Body of pancreas (tissue), 4 donors: ENCODE measurements at regions not wholly inside any gene's neighbourhood (a gene's known extent, or its start where the extent isn't known, plus 50 kb on each side); places are given as distances from the start of the nearest gene placed in this dataset.

Experiments used
- ATAC-seq: fragments of 150-250 bp; one replicate; pipeline ENCODE4 v1.9.1; 2016
- DNase-seq, 4 donors: peaks; one replicate each; pipeline ENCODE4 v3.0.0-alpha.2; 2019
- H3K27ac ChIP-seq, 4 donors: fragments of 200-600 bp; sonication (generic); 1 replicate in 3 of 4; 2 replicates in 1 of 4; pipeline versions ENCODE4 v1.5.1 to v1.6.1; 2016 to 2019; ENCODE audit warnings: mild to moderate bottlenecking in 1 of 4, mixed read lengths in 1 of 4, moderate library complexity in 1 of 4
- H3K27me3 ChIP-seq, 2 donors: fragments of 200-600 bp; sonication (generic); one replicate each; pipeline ENCODE4 v1.6.0; 2016; ENCODE audit warnings: mild to moderate bottlenecking in 1 of 2
- H3K36me3 ChIP-seq, 2 donors: fragments of 200-600 bp; sonication (generic); replicated peaks in 1 of 2; 2 replicates each; pipeline ENCODE4 v1.5.1; 2016; ENCODE audit warnings: low read depth in 2 of 2; ENCODE audit not compliant: insufficient read depth in 1 of 2
- H3K4me1 ChIP-seq: fragments of 200-600 bp; sonication (generic); one replicate; pipeline ENCODE4 v1.6.0; 2016
- H3K4me3 ChIP-seq, 2 donors: fragments of 200-600 bp; sonication (generic); 1 replicate in 1 of 2; 2 replicates in 1 of 2; pipeline ENCODE4 v1.5.1; 2016 to 2019
- H3K9me3 ChIP-seq, 3 donors: fragments of 200-600 bp; sonication (generic); 1 replicate in 2 of 3; 2 replicates in 1 of 3; pipeline ENCODE4 v1.5.1; 2016
- POLR2A ChIP-seq, 3 donors: fragments of 450-650 bp; IDR thresholded peaks; one replicate each; pipeline ENCODE4 v1.6.1; 2016; ENCODE audit warnings: antibody characterized with exemption in 3 of 3, mild to moderate bottlenecking in 2 of 3
- WGBS, 2 donors: methylation state at CpG; one replicate each; pipeline ENCODE4 v1.1.5; 2017; 5-methylcytosine and 5-hydroxymethylcytosine counted together
- intact Hi-C: fragments of 100-400 bp; cut with DNase I; formaldehyde crosslinking; loops from one replicate; pipeline ENCODE4 v1.15.1; 2023
- TF ChIP-seq, protein P1 (sequence below), 7 experiments: fragments of 450-650 bp in 4 of 7; fragments of 200-600 bp in 3 of 7; sonication (generic) in 3 of 7; IDR thresholded peaks; one replicate each; pipeline ENCODE4 v1.5.1; 2016 to 2019; ENCODE audit warnings: antibody characterized with exemption in 7 of 7

DNA sequence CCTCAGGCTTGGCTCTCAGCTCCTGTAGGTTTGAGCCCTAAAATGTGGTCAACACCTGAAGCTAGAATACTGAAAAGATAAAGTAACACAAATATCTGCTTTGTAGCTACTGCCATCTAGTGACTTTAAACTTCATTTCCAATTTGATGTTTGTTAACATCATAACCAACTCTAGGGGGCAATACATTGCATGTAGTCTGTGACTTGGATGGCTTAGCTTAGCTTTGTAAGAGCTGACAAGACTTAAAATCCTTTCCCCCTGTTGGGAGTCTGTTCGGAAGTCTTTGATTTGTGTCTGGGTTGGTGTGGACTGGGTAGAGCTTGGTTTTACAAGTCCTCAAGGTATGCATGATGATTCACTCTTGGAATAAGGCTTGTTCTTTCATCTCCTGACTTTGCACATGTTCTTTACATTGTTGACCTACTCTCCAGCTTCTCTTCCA, 51.7 kb downstream of the SCN11A start:
- H3K36me3 ChIP-seq: no peaks in the 10 kb centered on the region
- no peak for DNase-seq
- 0 to 29% methylated on average over 1 of the region's 1 CpG for WGBS, 2 donors
- no peak overlapping the region for H3K4me3 ChIP-seq
- no peaks in the 10 kb centered on the region for H3K4me1 ChIP-seq
- H3K27me3 ChIP-seq: no peaks in the 10 kb centered on the region
- H3K9me3 ChIP-seq: no peaks in the 10 kb centered on the region
- peak; percentile 47 for ATAC-seq
- TF ChIP-seq, protein P1, sequence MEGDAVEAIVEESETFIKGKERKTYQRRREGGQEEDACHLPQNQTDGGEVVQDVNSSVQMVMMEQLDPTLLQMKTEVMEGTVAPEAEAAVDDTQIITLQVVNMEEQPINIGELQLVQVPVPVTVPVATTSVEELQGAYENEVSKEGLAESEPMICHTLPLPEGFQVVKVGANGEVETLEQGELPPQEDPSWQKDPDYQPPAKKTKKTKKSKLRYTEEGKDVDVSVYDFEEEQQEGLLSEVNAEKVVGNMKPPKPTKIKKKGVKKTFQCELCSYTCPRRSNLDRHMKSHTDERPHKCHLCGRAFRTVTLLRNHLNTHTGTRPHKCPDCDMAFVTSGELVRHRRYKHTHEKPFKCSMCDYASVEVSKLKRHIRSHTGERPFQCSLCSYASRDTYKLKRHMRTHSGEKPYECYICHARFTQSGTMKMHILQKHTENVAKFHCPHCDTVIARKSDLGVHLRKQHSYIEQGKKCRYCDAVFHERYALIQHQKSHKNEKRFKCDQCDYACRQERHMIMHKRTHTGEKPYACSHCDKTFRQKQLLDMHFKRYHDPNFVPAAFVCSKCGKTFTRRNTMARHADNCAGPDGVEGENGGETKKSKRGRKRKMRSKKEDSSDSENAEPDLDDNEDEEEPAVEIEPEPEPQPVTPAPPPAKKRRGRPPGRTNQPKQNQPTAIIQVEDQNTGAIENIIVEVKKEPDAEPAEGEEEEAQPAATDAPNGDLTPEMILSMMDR (IDR thresholded peaks at IDR 0.05): peak; percentile 47 to 93 (median 75)
- no peak for TF ChIP-seq POLR2A (IDR thresholded peaks at IDR 0.05)
- intact Hi-C loops: no loop called here
- no peak overlapping the region for H3K27ac ChIP-seq

DNA sequence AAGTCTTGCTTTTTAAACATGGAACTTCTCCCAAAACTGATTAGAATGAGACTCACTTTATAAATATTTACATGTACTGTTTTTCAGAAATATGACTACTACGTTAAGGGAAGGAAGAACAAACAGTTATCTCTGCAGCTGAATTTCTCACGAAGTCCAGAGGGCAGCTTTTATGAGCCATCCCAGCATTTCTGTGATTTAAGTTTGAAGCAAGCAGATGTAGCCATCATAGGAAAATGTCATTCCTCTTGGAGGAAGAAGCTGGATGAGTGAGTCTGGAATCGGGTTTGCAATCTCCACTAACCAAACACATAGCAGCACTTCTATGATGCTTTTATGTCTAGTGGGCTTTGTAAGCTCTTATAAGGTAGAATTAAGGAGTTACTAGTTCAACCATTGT, 53.7 kb downstream of the SCN11A start:
- ATAC-seq (no peak), DNase-seq (no peak)
- Histone ChIP-seq H3K4me1 (no peaks in the 10 kb centered on the region), H3K27me3 (no peaks in the 10 kb centered on the region), H3K27ac (no peak overlapping the region), H3K9me3 (no peaks in the 10 kb centered on the region), H3K4me3 (no peak overlapping the region), H3K36me3 (no peaks in the 10 kb centered on the region)
- 45 to 47% methylated on average over 3 of the region's 3 CpGs for whole genome bisulfite sequencing, 2 donors
- TF ChIP-seq, protein P1 (IDR thresholded peaks at IDR 0.05): no peak
- TF ChIP-seq POLR2A (IDR thresholded peaks at IDR 0.05): no peak
- intact Hi-C loops: no loop called here

DNA sequence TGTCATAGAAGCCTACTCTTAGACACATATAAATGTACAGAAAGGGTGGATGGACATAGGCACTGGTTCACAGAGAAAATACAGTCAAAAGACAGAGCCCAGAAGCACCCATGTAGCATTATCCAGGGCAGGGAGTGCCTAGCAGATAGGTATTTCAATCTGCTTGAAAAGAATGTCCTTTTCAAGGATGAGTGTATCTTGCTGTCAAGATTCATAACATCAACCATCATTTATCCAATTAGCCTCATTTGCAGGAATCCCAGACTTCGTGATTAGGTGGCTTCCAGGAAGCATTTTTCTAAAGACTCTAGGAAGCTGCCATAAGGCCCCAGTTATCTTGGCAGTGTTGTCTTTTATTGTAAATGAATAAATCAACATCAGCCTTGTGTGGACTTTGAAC, 55.6 kb downstream of the SCN11A start:
- Histone ChIP-seq H3K27ac (no peak overlapping the region), H3K4me3 (no peak overlapping the region), H3K36me3 (no peaks in the 10 kb centered on the region), H3K9me3 (no peaks in the 10 kb centered on the region), H3K27me3 (no peaks in the 10 kb centered on the region), H3K4me1 (no peaks in the 10 kb centered on the region)
- 68 to 76% methylated on average over 1 of the region's 1 CpG for WGBS, 2 donors
- ATAC-seq (no peak), DNase-seq (no peak)
- TF ChIP-seq, protein P1 (IDR thresholded peaks at IDR 0.05): no peak
- no peak for TF ChIP-seq POLR2A (IDR thresholded peaks at IDR 0.05)
- intact Hi-C loops: no loop called here

DNA sequence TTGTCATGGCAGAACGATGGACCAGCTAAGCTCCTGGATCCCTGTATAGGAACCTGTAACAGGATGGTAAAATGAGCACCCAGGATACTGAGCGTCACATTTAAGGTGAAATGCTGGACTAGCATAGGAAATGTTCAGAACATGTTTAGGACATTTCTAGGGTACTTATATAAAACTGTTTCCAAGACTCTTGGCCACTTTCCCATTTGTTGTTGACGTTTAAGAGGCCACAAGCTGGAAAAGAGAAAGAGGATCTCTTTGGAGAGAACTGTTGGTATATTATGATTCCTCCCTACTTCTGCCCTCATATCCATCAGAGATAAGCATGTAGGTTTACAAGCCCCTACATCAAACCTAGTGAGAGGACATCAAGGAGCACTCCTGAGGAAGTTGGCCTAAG, 57.5 kb downstream of the SCN11A start:
- Histone ChIP-seq H3K27me3 (no peaks in the 10 kb centered on the region), H3K9me3 (no peaks in the 10 kb centered on the region), H3K36me3 (no peaks in the 10 kb centered on the region), H3K4me1 (no peaks in the 10 kb centered on the region), H3K27ac (no peak overlapping the region), H3K4me3 (no peak overlapping the region)
- 55 to 65% methylated on average over 3 of the region's 3 CpGs for WGBS, 2 donors
- intact Hi-C loops: no loop called here
- TF ChIP-seq, protein P1 (IDR thresholded peaks at IDR 0.05): no peak
- no peak for TF ChIP-seq POLR2A (IDR thresholded peaks at IDR 0.05)
- ATAC-seq (no peak), DNase-seq (no peak)

DNA sequence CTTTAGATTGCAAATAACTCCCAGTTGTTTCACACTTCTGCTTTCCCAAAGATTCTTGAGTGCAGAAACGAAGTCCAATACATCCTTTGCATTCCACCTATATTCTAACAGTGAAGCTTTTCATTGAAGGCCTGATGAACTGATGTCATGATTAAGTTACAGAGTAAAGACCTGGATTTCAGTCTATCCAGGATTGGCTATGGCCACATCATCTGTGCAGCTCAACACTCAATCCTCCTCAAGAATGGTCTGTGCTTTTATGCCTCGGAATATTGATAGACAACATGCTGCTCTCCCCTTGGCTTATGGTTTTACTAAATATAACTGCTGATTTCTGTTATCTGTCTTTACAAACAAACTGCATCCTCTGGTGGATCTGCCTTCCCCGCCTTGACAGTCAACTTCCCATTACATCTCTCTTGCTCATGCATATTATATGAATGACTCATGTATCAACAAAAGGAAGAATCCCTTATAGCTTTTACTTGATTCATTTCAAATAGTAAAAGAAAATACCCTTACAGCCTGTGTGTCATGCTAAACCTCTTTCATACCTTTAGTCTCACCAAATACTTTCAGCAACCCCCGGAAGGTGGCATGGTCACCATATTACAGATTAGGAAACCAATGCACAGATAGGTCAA, 59.5 kb downstream of the SCN11A start:
- no peak for TF ChIP-seq POLR2A (IDR thresholded peaks at IDR 0.05)
- TF ChIP-seq, protein P1 (IDR thresholded peaks at IDR 0.05): no peak
- ATAC-seq (no peak), DNase-seq (no peak)
- no peaks in the 10 kb centered on the region for H3K27me3 ChIP-seq
- no peak overlapping the region for H3K27ac ChIP-seq
- no peaks in the 10 kb centered on the region for H3K36me3 ChIP-seq
- no peaks in the 10 kb centered on the region for H3K9me3 ChIP-seq
- 68 to 76% methylated on average over 4 of the region's 4 CpGs for WGBS, 2 donors
- no peaks in the 10 kb centered on the region for H3K4me1 ChIP-seq
- H3K4me3 ChIP-seq: no peak overlapping the region
- intact Hi-C loops: no loop called here
